ENCODE measurements at regions not wholly inside any gene's neighbourhood (a gene's known extent, or its start where the extent isn't known, plus 50 kb on each side); places are given as distances from the start of the nearest gene placed in this dataset.
"Not testable (repeated sequence)": the region's sequence is repeated elsewhere in the genome, so short reads cannot be mapped to it uniquely, and the experiment has no call there.

DNA sequence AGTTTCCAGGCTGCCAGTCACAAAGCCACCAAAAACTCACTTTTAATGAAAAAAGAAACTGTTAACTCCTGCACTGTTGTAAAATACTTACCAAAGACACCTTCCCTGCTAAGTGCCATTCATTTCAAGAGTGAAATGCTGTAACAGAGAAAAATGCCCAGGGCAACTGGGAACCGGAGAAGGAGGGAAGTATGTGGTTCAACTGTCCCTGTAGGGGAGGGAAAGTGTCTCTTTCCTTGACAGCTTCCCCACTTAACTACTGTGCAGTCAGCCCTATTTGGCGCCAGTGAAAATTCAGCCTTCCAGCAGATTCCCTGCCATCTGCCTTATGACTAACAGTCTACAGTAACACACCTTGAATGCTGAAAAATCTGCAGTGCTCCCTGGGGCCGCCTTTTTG lies 789.0 kb downstream of the DIAPH3 start:
- no peak for DNase-seq

DNA sequence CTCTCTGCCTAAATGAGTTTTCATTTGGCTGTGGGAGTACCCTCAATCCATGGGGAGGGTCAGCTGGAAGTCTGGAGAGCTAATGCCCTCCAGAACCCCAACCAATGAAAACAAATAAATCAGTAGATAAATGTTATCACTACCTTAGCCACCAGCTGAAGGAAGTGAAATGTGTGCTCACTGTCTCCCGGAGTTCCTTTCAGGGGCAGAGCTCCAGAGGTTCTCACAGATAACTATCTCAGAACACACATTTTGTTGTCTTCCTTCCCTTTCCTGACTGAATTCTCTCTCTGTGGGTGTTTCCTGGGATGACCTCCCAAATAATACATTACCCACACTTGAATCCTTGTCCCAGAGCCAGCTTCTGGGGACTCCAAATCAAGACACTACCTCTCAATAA lies 779.6 kb downstream of the DIAPH3 start:
- DNase-seq = no peak

- DNase-seq = peak; percentile 19
These were observed 772.0 kb downstream of the DIAPH3 start for GRCh38 chr13:59391696-59392095.

DNA sequence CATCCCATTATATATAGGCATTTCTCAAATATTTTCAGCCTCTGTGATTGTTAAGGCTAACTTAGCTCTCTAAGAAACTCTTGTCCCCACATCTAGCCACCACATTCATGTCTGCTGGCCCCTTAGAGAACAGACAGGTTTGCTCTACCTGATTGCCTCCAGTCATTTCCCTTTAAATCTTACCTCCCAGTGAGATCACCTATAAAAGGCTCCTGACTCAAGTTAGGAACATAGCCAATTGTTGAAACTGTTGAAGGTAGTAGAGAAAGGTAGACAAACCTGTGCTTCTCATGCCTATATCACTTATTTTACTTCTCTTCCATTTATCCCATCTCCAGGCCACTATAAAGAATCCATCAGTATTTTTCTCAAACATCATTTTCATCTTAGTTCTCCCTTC lies 771.4 kb downstream of the DIAPH3 start:
- no peak for DNase-seq

- no peak for DNase-seq
These were observed 769.2 kb downstream of the DIAPH3 start for GRCh38 chr13:59394496-59394895.

DNA sequence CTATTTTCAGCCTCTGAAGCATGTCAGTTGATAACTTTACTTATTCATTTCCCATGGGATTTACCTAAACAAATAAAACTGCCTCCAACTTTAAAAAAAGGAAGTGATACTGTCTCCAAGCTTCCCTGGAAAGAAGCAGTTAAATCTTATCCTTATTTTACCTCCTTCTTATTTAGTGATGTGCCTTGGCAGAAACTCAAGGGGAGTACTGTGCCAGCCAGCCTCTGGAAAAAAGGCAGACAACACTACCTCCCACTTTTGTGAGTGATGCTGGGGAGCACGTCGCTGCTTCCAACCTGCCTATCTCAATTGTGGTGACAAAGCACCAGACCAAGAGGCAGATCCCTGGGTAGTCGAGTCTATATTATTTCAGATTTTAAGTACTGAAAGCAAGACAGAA lies 765.6 kb downstream of the DIAPH3 start:
- DNase-seq = no peak

DNA sequence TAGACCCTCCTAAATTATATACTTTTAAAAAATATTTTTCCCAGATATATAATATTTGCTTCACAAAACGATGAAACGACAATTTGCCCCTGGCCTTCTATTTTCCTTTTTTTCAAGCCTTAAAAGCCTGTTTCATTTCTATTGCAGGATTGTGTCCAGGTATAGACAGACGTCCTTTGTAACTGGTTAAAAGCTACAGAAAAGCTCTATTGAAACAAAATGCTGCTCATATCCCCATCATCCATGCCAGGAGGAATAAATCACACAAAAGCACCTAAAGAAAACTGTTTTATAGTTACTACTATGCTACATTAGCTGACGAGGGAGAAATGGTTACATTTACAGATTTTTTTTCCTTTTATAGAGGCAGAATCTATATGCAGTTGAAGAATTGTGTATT lies 765.1 kb downstream of the DIAPH3 start:
- no peak for DNase-seq

DNA sequence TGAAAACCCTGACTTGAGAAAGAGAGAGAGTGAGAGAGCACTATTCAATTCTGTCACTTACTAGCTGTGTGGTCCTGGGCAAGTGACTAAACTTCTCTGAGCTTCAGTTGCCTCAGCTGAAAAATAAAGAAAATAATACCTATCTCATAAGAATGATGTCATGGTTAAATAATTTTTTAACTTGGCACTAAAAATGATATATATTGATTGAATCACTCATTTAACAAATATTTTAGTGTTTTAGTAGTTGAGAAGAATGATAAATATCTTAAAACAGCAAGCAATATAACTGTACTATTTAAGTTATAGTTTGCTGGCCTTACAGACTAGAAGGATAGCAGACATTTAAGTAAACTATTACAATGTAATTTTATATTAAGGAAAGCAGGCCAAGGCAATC lies 764.2 kb downstream of the DIAPH3 start:
- DNase-seq = no peak

DNA sequence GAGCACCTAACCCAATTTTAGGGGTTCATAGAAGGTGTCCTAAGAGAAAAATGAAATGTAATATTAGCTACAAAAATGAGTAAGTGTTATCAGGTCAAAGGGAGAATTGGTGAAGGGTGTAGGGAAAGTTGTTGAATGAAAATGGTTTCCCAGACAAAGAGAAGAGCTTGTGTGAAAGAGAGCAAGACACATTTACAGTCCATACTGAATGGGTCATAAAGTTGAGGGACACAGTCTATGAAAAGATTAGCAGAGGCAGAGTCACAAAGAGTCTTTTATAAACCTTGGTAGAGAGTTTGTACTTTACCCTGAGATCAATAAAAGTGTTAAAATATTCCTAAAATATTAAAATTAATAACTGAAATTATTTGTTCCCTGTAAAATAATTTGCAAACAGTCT lies 759.4 kb downstream of the DIAPH3 start:
- no peak for DNase-seq

DNA sequence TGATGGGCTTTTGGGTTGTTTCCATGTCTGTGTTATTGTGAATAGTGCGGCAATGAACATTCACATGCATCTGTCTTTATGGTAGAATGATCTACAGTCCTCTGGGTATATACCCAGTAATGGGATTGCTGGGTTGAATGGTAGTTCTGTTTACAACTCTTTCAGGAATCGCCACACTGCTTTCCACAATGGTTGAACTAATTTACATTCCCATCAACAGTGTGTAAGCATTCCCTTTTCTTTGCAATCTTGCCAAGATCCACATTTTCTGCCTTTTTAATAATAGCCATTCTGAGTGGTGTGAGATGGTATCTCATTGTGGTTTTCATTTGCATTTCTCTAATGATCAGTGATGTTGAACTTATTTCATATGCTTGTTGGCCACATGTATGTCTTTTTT lies 756.5 kb downstream of the DIAPH3 start:
- not testable (repeated sequence) for DNase-seq

DNA sequence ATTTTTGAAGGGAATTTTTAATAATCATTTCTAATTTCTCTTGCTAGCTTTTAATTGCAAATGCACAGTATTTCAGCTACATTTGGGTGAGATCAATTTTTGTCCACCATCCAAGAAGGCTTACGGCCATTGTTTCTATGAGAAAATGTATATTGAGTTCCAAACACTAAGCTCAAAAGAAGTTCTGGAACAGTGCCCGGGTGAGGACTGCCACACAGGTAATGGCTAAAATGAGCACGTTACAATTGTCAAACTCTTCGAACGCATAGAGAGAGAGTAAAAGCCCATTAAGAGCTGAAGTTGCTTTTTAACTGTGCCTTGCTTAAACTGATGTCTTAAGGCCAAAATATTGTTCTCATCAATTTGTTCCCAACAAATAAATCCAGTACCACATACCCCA lies 755.0 kb downstream of the DIAPH3 start:
- no peak for DNase-seq

DNA sequence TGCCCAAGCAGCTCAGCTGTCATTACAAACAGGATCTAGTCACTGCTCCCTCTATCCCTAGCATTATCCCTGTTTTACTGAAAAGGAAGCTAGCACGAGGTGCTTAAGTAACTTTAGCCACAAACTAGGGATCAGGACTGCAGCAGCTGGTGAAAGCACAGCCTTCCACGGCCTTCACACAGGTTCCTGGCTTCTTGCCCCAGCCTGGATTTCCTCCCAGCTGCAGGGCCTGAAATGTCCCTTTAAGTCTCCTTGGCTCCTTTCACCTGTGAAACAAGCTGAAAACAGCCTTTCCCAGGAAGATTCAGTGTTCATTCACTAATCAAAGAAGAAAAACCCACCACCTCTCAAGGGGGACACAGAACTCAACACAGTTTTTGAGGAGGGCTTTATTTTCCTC lies 754.5 kb downstream of the DIAPH3 start:
- no peak for DNase-seq

DNA sequence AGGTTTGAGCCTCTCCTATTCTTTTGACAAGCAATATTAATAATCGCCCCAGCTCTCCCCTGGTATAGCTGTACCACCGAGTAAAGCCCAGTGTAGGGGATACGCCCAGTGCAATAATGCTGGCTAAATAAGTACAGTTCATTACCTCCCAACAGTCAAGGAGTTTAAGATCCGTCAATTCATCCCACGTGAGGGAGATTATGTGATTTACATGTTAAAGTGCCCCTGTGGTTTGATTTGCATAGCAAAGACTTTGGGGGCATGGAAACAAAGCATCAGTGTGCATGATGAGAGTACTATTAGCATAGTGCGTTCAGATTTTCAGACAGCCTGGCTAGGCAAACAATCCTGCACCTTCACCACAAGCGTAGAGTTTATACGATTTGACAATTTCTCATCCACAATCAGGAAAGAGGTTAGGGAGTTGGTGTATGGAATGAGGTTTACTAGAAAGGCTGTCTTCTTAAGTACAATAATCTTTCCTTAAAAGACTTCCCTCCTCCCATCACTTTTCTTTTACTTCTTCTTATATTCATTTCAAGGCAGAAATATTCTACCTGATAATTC lies 754.0 kb downstream of the DIAPH3 start:
- DNase-seq = no peak

GRCh38 chr13:59413126-59413525 lies 750.6 kb downstream of the DIAPH3 start:
- no peak for DNase-seq

- DNase-seq = no peak
These were observed 749.7 kb downstream of the DIAPH3 start for GRCh38 chr13:59414006-59414405.

- DNase-seq = no peak
These were observed 748.2 kb downstream of the DIAPH3 start for GRCh38 chr13:59415498-59415897.

GRCh38 chr13:59416561-59416960 lies 747.2 kb downstream of the DIAPH3 start:
- DNase-seq = no peak

GRCh38 chr13:59422646-59423045 lies 741.1 kb downstream of the DIAPH3 start:
- no peak for DNase-seq

- no peak for DNase-seq
These were observed 739.9 kb downstream of the DIAPH3 start for GRCh38 chr13:59423708-59424340.

DNA sequence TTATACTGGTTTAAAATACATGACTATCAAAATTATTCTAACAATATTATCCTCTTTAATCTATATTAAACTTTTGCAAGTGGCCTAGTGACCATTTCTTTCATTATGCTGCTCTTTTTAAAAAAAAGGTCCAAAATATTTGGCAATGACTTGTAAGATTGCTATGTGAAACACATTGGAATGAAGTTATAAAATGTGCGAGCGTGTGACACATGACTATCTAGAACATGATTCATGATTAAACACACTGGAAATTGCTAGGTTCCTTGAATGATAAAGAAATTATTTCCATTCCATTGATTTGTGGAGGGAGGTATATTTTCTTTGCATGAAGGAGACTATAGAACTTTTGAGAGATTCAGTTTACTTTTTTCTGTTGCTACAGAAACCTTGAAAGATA lies 739.1 kb downstream of the DIAPH3 start:
- DNase-seq = no peak

DNA sequence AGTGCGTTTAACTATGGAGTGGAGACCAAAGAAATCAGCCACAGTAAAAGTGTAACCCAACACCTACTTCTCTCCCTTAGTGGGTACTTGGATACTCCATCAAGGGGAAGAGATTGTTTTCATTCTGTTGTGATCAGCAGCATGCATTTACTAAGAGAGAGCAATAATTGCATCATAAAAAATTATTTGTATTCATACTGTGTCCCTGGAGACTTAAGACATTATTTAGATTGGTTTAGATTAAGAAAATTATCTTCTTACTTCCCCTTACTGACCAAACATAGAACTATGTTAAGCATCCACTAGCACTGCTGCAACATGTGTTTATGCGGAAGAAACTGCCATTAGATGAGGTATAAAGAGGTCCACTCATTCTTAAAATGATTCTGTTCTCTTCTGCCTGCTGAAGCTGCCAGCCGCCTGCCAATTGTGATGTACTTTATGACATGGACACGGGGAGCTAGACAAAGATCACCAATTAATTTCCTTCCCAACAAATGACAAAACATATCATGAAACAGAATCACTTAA lies 738.5 kb downstream of the DIAPH3 start:
- no peak for DNase-seq

DNA sequence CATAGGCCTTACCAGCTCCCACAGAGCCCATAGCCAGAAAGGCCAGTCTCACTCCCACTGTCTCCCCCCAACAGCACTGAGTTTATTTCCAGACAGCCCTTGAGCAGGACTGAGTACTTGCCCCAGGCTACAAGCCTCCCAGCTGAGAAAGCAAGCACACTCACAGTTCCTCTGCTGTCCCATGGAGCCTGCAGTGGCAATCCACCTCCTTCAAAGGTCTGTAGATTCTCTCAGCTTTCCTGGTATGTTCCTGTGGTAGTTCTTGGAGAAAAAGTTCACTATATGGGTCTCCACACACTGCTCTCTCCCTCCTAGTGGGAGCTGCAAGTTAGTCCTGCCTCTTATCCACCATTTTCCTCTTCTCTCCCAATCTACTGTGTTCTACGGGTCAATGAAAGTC lies 728.7 kb downstream of the DIAPH3 start:
- DNase-seq = no peak

DNA sequence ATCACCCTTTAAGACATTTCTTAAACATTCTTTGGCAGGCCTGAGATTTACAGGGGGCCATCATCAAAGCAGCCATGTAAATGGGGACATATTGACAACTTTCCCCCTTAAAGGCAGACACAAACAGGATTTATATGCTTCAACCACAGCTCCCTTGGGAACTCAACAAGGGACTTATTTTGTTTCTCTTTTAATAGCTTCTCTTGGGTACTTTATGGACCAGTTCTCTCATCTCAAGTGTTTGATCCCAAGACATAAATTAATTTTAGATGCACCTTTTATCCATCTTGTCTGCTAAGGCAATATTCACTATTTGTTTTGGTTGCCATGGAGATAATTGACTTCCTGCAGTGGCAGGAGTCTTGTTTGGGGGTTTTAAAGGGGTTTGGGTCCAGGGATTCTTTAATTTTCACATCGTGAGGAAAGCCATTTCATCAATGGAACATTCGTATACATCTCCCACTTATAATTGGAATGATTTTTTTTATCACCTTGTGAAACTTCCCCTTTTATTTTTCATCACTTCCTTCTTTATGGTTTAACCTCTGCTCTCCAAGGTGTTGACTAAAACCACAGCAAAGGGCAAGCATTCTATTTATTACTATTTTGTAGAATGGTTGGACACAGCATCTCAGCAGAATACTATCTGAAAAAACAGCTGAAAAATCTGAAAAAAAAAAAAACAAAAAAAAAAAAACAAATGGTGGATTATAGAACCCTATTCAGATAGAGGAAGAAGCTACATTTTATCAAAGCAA lies 726.0 kb downstream of the DIAPH3 start:
- no peak for DNase-seq

DNA sequence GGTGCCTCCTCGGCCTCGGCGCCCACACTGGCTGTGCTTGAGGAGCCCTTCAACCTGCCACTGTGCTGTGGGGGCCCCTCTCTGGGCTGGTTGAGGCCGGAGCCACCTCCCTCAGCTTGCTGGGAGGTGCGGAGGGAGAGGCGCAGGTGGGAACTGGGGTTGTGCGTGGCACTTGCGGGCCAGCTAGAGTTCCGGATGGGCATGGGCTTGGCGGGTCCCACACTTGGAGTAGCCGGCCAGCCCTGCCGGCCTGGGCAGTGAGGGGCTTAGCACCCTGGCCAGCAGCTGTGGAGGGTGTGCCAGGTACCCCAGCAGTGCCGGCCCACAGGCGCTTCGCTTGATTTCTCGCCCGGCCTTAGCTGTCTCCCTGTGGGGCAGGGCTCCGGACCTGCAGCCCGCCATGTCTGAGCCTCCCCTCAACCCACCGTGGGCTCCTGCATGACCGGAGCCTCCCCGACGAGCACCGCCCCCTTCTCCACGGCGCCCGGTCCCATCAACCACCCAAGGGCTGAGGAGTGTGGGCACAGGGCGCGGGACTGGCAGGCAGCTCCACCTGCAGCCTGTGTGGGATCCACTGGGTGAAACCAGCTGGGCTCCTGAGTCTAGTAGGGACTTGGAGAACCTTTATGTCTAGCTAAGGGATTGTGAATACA lies 723.8 kb downstream of the DIAPH3 start:
- no peak for DNase-seq

Measured in SHP77 treated with DMSO at 0.1 percent for 48 hours (cell line).